Sigmoid colon (tissue), 6 donors: ENCODE measurements at regions not wholly inside any gene's neighbourhood (a gene's known extent, or its start where the extent isn't known, plus 50 kb on each side); places are given as distances from the start of the nearest gene placed in this dataset.
A peak's percentile ranks its signal among the peaks of the same experiment; 100 is the strongest.

ENCODE experiments used
- DNase-seq: peaks from one replicate; pipeline ENCODE4 v3.0.0-alpha.2; 2019
- H3K27ac ChIP-seq, 4 donors: fragments of 200-600 bp; sonication (generic); one replicate each; pipeline ENCODE4 v1.5.1; 2016 to 2019; ENCODE audit warnings: mild to moderate bottlenecking in 1 of 4
- H3K27me3 ChIP-seq, 3 donors: fragments of 200-600 bp; sonication (generic); one replicate each; pipeline ENCODE4 v1.5.1; 2019; ENCODE audit warnings: mild to moderate bottlenecking in 1 of 3
- H3K36me3 ChIP-seq, 4 donors: fragments of 200-600 bp; sonication (generic); one replicate each; pipeline ENCODE4 v1.5.1; 2016 to 2019
- H3K4me1 ChIP-seq, 4 donors: fragments of 200-600 bp; sonication (generic); one replicate each; pipeline ENCODE4 v1.5.1; 2017 to 2019
- H3K4me3 ChIP-seq, 4 donors: fragments of 200-600 bp; sonication (generic); one replicate each; pipeline ENCODE4 v1.5.1; 2017 to 2019; ENCODE audit warnings: mild to moderate bottlenecking in 2 of 4, moderate library complexity in 1 of 4
- H3K9me3 ChIP-seq, 4 donors: fragments of 200-600 bp in 3 of 4; sonication (generic) in 3 of 4; one replicate each; pipeline versions ENCODE4 v1.5.1 to v1.6.1; 2013 to 2019
- EP300 ChIP-seq, 4 donors: sonication (generic); formaldehyde crosslinking; IDR thresholded peaks; one replicate each; pipeline ENCODE4 v1.6.1; 2017; ENCODE audit warnings: antibody characterized with exemption in 4 of 4
- POLR2A ChIP-seq, 2 donors: fragments of 450-650 bp; IDR thresholded peaks; one replicate each; pipeline ENCODE4 v1.6.1; 2016; ENCODE audit warnings: antibody characterized with exemption in 2 of 2, mild to moderate bottlenecking in 2 of 2, moderate library complexity in 2 of 2
- POLR2AphosphoS5 ChIP-seq, 4 donors: sonication (generic); formaldehyde crosslinking; IDR thresholded peaks; one replicate each; pipeline ENCODE4 v1.6.1; 2017; ENCODE audit warnings: antibody characterized with exemption in 4 of 4
- WGBS, 2 donors: extraction: QIAGEN DNeasy Blood & Tissue Kit; methylation state at CpG; one replicate each; pipeline ENCODE4 v1.1.7; 2013; 5-methylcytosine and 5-hydroxymethylcytosine counted together
- intact Hi-C: fragments of 100-400 bp; cut with DNase I; formaldehyde crosslinking; loops from one replicate; pipeline ENCODE4 v1.15.1; 2023
- TF ChIP-seq, protein P1 (sequence below), 4 experiments: fragments of 450-650 bp in 3 of 4; fragments of 200-600 bp in 1 of 4; IDR thresholded peaks; one replicate each; pipeline ENCODE4 v1.5.1; 2016 to 2019; ENCODE audit warnings: antibody characterized with exemption in 4 of 4, mild to moderate bottlenecking in 3 of 4, moderate library complexity in 2 of 4
- donor health status: healthy with polysubstance abuse.
- donor health status: healthy.

DNA sequence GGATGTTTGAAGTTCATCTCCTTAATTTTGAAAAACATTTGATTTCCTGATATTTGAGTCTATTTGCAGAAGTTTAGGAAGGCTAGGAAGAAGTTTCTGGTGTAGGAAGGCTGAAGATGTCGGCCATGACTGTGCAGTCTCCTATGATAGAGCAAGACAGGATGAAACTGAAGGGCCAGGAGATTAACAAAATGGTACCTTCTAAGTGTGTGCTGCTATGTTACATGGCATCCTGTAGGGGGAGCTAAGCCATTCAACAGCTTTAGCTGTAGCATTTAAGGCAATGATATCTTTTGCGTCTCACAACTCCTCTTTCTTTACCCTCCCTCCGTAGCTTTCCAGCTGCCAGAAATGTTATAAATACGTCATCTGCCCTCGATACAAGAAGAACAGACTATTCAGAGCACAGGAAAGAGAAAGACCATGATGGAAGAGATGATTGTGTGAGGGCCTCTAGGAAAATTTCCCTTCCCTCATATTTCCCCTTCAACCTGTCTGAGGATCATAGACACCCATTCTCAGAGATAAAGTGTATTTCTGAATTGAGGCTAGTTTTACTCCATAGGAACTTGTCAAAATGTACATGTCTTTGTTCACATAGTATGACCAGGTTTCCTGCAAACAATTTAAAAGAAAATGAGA, 61.1 kb downstream of the XCL1 start:
- 85 to 92% methylated on average over 5 of the region's 5 CpGs for WGBS, 2 donors
- Histone ChIP-seq H3K36me3 (no peaks in the 10 kb centered on the region), H3K27ac (peak overlapping the region; percentile 62 to 78 (median 66)), H3K4me3 (no peak overlapping the region), H3K9me3 (no peaks in the 10 kb centered on the region), H3K27me3 (no peaks in the 10 kb centered on the region), H3K4me1 (peaks cover 0 to 29% (median 27%) of the 10 kb centered on the region in 4 donors)
- DNase-seq, result no peak
- no peak for TF ChIP-seq POLR2AphosphoS5 (IDR thresholded peaks at IDR 0.05)
- TF ChIP-seq, protein P1, sequence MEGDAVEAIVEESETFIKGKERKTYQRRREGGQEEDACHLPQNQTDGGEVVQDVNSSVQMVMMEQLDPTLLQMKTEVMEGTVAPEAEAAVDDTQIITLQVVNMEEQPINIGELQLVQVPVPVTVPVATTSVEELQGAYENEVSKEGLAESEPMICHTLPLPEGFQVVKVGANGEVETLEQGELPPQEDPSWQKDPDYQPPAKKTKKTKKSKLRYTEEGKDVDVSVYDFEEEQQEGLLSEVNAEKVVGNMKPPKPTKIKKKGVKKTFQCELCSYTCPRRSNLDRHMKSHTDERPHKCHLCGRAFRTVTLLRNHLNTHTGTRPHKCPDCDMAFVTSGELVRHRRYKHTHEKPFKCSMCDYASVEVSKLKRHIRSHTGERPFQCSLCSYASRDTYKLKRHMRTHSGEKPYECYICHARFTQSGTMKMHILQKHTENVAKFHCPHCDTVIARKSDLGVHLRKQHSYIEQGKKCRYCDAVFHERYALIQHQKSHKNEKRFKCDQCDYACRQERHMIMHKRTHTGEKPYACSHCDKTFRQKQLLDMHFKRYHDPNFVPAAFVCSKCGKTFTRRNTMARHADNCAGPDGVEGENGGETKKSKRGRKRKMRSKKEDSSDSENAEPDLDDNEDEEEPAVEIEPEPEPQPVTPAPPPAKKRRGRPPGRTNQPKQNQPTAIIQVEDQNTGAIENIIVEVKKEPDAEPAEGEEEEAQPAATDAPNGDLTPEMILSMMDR (IDR thresholded peaks at IDR 0.05), result peak in 2 of 4 experiments; percentile 17 to 20
- TF ChIP-seq EP300 (IDR thresholded peaks at IDR 0.05), result no peak
- no peak for TF ChIP-seq POLR2A (IDR thresholded peaks at IDR 0.05)
- intact Hi-C loops, result no loop called here

DNA sequence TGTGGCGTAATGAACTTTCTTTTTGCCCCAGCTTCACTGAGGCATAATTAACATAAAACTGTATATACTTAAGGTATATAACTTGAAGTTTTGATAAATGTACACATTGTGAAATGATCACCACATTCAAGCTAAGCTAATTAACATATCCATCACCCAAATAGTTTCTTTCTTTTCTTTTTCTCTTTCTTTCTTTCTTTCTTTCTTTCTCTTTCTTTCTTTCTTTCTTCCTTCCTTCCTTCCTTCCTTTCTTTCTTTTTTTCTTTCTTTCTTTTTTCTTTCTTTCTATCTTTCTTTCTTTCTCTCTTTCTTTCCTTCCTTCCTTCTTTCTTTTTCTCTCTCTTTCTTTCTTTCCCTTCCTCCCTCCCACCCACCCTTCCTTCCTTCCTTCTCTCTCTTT, 62.5 kb downstream of the XCL1 start:
- Histone ChIP-seq H3K27me3 (no peaks in the 10 kb centered on the region), H3K36me3 (no peaks in the 10 kb centered on the region), H3K4me3 (no peak overlapping the region), H3K9me3 (no peaks in the 10 kb centered on the region), H3K4me1 (peaks cover 0 to 29% (median 27%) of the 10 kb centered on the region in 4 donors), H3K27ac (no peak overlapping the region)
- intact Hi-C loops, result no loop called here
- TF ChIP-seq POLR2AphosphoS5 (IDR thresholded peaks at IDR 0.05), result no peak
- TF ChIP-seq EP300 (IDR thresholded peaks at IDR 0.05), result no peak
- no peak for TF ChIP-seq POLR2A (IDR thresholded peaks at IDR 0.05)
- TF ChIP-seq, protein P1 (IDR thresholded peaks at IDR 0.05), result no peak
- no peak for DNase-seq
- 100% methylated on average over 1 of the region's 1 CpG for WGBS, 2 donors

DNA sequence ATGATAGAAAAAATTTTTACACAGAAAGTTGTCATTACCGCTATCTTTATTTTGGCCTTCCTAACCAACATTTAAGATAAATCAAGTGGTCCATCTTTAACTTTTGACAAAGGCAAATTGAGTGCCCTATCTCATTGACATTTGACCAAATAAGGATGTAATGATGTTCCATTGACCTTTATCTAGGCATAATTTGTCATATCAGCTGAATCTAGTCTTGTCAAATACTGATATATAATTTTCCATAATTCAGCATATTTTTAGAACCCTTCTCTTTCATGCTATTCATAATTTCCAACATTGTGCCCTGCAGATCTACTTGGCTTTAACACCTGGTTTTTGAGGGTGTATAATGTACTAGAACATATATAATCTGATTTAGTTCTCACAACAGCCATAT, 63.8 kb downstream of the XCL1 start:
- 97 to 100% methylated on average over 1 of the region's 1 CpG for WGBS, 2 donors
- no peak overlapping the region for H3K27ac ChIP-seq
- no peaks in the 10 kb centered on the region for H3K36me3 ChIP-seq
- TF ChIP-seq POLR2A (IDR thresholded peaks at IDR 0.05), result no peak
- TF ChIP-seq POLR2AphosphoS5 (IDR thresholded peaks at IDR 0.05), result no peak
- no peak overlapping the region for H3K4me3 ChIP-seq
- no peaks in the 10 kb centered on the region for H3K27me3 ChIP-seq
- intact Hi-C loops, result no loop called here
- no peaks in the 10 kb centered on the region for H3K9me3 ChIP-seq
- H3K4me1 ChIP-seq, result peaks cover 0 to 22% (median 19%) of the 10 kb centered on the region in 4 donors
- DNase-seq, result no peak

DNA sequence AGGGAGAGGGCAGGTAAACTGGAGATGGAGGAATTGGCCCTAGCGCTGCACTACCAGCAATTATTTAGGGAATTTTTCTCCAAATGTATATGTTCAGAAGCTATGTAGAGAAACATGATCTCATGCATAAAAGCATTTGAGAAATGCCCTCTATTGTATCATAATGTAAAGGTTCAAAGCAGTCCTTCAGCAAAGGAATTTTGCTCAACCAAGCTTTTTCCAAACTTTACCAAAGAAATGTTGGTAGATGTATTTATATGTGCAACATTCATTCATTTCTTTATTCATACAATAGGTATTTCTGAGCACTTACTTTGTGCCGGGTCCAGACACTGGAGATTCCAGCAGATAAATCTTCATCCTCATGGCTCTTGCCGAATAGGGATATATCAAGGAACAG, 64.4 kb downstream of the XCL1 start:
- TF ChIP-seq POLR2A (IDR thresholded peaks at IDR 0.05) (no peak), POLR2AphosphoS5 (IDR thresholded peaks at IDR 0.05) (no peak), EP300 (IDR thresholded peaks at IDR 0.05) (no peak)
- TF ChIP-seq, protein P1 (IDR thresholded peaks at IDR 0.05), result no peak

DNA sequence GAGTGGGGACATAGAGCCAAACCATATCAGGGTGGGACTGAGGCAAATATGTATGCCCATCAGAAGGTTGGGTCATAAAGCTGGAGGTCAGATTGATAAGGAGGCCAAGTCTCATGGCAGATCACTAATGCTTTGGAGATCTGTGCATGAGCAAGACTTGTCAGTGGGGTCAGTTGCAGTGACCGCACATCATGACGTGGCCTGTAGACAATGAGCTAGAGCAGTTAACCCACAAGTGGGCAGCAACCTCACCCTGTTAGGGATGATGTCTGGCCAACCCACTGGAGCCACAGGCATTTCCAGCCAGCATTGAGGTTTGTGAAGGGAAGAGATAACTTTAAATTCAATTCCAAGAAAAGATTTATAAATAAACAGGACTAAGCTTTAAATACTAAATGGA, 66.7 kb downstream of the XCL1 start:
- Histone ChIP-seq H3K9me3 (no peaks in the 10 kb centered on the region), H3K27me3 (no peaks in the 10 kb centered on the region), H3K36me3 (no peaks in the 10 kb centered on the region), H3K4me3 (no peak overlapping the region), H3K4me1 (no peaks in the 10 kb centered on the region), H3K27ac (no peak overlapping the region)
- TF ChIP-seq EP300 (IDR thresholded peaks at IDR 0.05) (no peak), POLR2AphosphoS5 (IDR thresholded peaks at IDR 0.05) (no peak), POLR2A (IDR thresholded peaks at IDR 0.05) (no peak)
- TF ChIP-seq, protein P1 (IDR thresholded peaks at IDR 0.05), result no peak
- WGBS, 2 donors, result 90 to 98% methylated on average over 2 of the region's 2 CpGs
- DNase-seq, result no peak
- intact Hi-C loops, result no loop called here

More for the DNA sequence above, 64.4 kb downstream of the XCL1 start:
- no peak for DNase-seq
- Histone ChIP-seq H3K9me3 (no peaks in the 10 kb centered on the region), H3K36me3 (no peaks in the 10 kb centered on the region), H3K27me3 (no peaks in the 10 kb centered on the region), H3K27ac (no peak overlapping the region), H3K4me1 (peaks cover 0 to 15% (median 13%) of the 10 kb centered on the region in 4 donors), H3K4me3 (no peak overlapping the region)
- intact Hi-C loops, result no loop called here
- WGBS, 2 donors, result 97% methylated on average over 3 of the region's 3 CpGs
